ENCODE measurements at regions not wholly inside any gene's neighbourhood (a gene's known extent, or its start where the extent isn't known, plus 50 kb on each side); places are given as distances from the start of the nearest gene placed in this dataset.

GRCh38 chr2:118536306-118536705, 311.1 kb downstream of the EN1 start:
- Histone ChIP-seq H3K79me2 (ENCODE audit: insufficient read depth, low read length) (no peaks in the 10 kb centered on the region), H3K4me3 (ENCODE audit: low read length, poor library complexity, severe bottlenecking) (no peak overlapping the region), H3K36me3 (ENCODE audit: insufficient read depth, low read length) (no peaks in the 10 kb centered on the region), H3K9me3 (ENCODE audit: insufficient read depth, low read depth, low read length) (no peaks in the 10 kb centered on the region), H3K27me3 (ENCODE audit: insufficient read depth, low read length, poor library complexity, severe bottlenecking) (no peaks in the 10 kb centered on the region), H3K9ac (ENCODE audit: low read depth, low read length, poor library complexity, severe bottlenecking) (no peak overlapping the region), H4K20me1 (ENCODE audit: insufficient read depth, low read length, poor library complexity, severe bottlenecking) (no peaks in the 10 kb centered on the region), H3K4me2 (ENCODE audit: low read depth, low read length, poor library complexity, severe bottlenecking) (no peak overlapping the region), H3K9me2 (replicated peaks; ENCODE audit: low read depth, low read length) (no peaks in the 10 kb centered on the region), H2AFZ (ENCODE audit: low read length) (no peak overlapping the region), H3F3A (ENCODE audit: low read depth) (no peaks in the 10 kb centered on the region), H3K4me1 (ENCODE audit: insufficient read depth, low read length, poor library complexity, severe bottlenecking) (no peaks in the 10 kb centered on the region)
- no peak for TF ChIP-seq EZH2phosphoT487 (IDR thresholded peaks at IDR 0.05; ENCODE audit: borderline replicate concordance)
- TF ChIP-seq, protein P1, sequence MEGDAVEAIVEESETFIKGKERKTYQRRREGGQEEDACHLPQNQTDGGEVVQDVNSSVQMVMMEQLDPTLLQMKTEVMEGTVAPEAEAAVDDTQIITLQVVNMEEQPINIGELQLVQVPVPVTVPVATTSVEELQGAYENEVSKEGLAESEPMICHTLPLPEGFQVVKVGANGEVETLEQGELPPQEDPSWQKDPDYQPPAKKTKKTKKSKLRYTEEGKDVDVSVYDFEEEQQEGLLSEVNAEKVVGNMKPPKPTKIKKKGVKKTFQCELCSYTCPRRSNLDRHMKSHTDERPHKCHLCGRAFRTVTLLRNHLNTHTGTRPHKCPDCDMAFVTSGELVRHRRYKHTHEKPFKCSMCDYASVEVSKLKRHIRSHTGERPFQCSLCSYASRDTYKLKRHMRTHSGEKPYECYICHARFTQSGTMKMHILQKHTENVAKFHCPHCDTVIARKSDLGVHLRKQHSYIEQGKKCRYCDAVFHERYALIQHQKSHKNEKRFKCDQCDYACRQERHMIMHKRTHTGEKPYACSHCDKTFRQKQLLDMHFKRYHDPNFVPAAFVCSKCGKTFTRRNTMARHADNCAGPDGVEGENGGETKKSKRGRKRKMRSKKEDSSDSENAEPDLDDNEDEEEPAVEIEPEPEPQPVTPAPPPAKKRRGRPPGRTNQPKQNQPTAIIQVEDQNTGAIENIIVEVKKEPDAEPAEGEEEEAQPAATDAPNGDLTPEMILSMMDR (conservative IDR thresholded peaks at IDR 0.05; ENCODE audit: low read length) = no peak

DNA sequence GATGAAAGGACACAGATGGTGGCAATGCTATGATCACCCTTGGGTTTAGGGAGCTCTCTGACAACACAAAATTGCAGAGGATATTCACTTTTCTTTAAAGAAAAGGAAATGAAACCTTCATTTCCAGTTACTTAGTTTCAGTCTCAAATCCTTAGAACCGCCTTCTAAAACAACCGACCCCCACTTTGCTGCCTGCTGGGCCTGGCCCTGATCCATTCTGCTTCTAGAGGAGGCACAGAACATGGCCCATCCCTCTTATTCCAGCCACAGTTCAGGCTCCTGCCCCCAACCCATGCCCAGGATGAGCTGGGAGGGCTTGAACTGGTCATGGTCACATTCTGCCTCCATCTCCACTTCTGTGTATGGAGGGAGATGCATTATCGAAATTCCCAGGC, 311.6 kb downstream of the EN1 start:
- Histone ChIP-seq H3K4me1 (ENCODE audit: insufficient read depth, low read length, poor library complexity, severe bottlenecking) (no peaks in the 10 kb centered on the region), H3K4me3 (ENCODE audit: low read length, poor library complexity, severe bottlenecking) (no peak overlapping the region), H3K4me2 (ENCODE audit: low read depth, low read length, poor library complexity, severe bottlenecking) (no peak overlapping the region), H3K27me3 (ENCODE audit: insufficient read depth, low read length, poor library complexity, severe bottlenecking) (no peaks in the 10 kb centered on the region), H3K79me2 (ENCODE audit: insufficient read depth, low read length) (no peaks in the 10 kb centered on the region), H3K36me3 (ENCODE audit: insufficient read depth, low read length) (no peaks in the 10 kb centered on the region), H2AFZ (ENCODE audit: low read length) (no peak overlapping the region), H3K9me3 (ENCODE audit: insufficient read depth, low read depth, low read length) (no peaks in the 10 kb centered on the region), H3F3A (ENCODE audit: low read depth) (no peaks in the 10 kb centered on the region), H3K9ac (ENCODE audit: low read depth, low read length, poor library complexity, severe bottlenecking) (no peak overlapping the region), H3K9me2 (replicated peaks; ENCODE audit: low read depth, low read length) (no peaks in the 10 kb centered on the region), H4K20me1 (ENCODE audit: insufficient read depth, low read length, poor library complexity, severe bottlenecking) (no peaks in the 10 kb centered on the region)
- no peak for TF ChIP-seq EZH2phosphoT487 (IDR thresholded peaks at IDR 0.05; ENCODE audit: borderline replicate concordance)
- TF ChIP-seq, protein P1 (conservative IDR thresholded peaks at IDR 0.05; ENCODE audit: low read length) = no peak

- H3K9ac ChIP-seq (ENCODE audit: low read depth, low read length, poor library complexity, severe bottlenecking) = no peak overlapping the region
- H3K4me2 ChIP-seq (ENCODE audit: low read depth, low read length, poor library complexity, severe bottlenecking) = no peak overlapping the region
- H3K9me2 ChIP-seq (replicated peaks; ENCODE audit: low read depth, low read length) = no peaks in the 10 kb centered on the region
- no peaks in the 10 kb centered on the region for H3K79me2 ChIP-seq (ENCODE audit: insufficient read depth, low read length)
- H2AFZ ChIP-seq (ENCODE audit: low read length) = no peak overlapping the region
- no peaks in the 10 kb centered on the region for H3K36me3 ChIP-seq (ENCODE audit: insufficient read depth, low read length)
- H3K4me1 ChIP-seq (ENCODE audit: insufficient read depth, low read length, poor library complexity, severe bottlenecking) = no peaks in the 10 kb centered on the region
- no peaks in the 10 kb centered on the region for H3F3A ChIP-seq (ENCODE audit: low read depth)
- no peak overlapping the region for H3K4me3 ChIP-seq (ENCODE audit: low read length, poor library complexity, severe bottlenecking)
- no peaks in the 10 kb centered on the region for H3K9me3 ChIP-seq (ENCODE audit: insufficient read depth, low read depth, low read length)
- TF ChIP-seq EZH2phosphoT487 (IDR thresholded peaks at IDR 0.05; ENCODE audit: borderline replicate concordance) = no peak
- TF ChIP-seq, protein P1 (conservative IDR thresholded peaks at IDR 0.05; ENCODE audit: low read length) = no peak
- no peaks in the 10 kb centered on the region for H3K27me3 ChIP-seq (ENCODE audit: insufficient read depth, low read length, poor library complexity, severe bottlenecking)
- H4K20me1 ChIP-seq (ENCODE audit: insufficient read depth, low read length, poor library complexity, severe bottlenecking) = no peaks in the 10 kb centered on the region
These were observed 312.2 kb downstream of the EN1 start for GRCh38 chr2:118535171-118535817.
